ENCODE measurements at regions not wholly inside any gene's neighbourhood (a gene's known extent, or its start where the extent isn't known, plus 50 kb on each side); places are given as distances from the start of the nearest gene placed in this dataset.

DNA sequence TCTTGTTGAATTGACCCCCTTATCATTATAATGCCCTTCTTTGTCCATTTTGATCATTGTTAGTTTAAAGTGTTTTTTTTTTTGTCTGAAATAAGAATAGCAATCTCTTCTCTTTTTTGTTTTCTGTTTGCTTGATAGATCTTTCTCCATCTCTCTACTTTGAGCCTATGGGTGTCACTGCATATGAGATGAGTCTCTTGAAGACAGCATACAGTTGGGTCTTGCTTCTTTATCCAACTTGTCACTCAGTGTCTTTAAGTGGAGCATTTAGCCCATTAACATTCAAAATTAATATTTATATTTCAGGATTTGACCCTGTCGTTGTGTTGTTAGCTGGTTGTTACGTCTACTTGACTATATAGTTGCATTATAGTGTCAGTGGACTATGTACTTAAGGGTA is 135.4 kb downstream of the HMHB1 start:
- no peaks in the 10 kb centered on the region for H3K27me3 ChIP-seq (replicated peaks in 2 of 5; ENCODE audit: control insufficient read depth in 4 of 5, insufficient read depth in 5 of 5, low read length in 4 of 5)
- no peak for DNase-seq
- POLR2A ChIA-PET, result no interaction called here
- no peak overlapping the region for H3K27ac ChIP-seq (ENCODE audit: insufficient read depth in 1 of 2, low read depth in 1 of 2, low read length in 2 of 2, poor library complexity in 1 of 2, severe bottlenecking in 2 of 2)
- 83% methylated on average over 2 of the region's 2 CpGs for WGBS (ENCODE audit: insufficient coverage)
- CTCF ChIA-PET, result no interaction called here
- no peak overlapping the region for H3K4me3 ChIP-seq (ENCODE audit: control insufficient read depth in 1 of 7, extremely low read depth in 1 of 7, insufficient read depth in 4 of 7, low read depth in 2 of 7, low read length in 6 of 7)
- no peaks in the 10 kb centered on the region for H3K36me3 ChIP-seq (ENCODE audit: control insufficient read depth in 4 of 4, insufficient read depth in 4 of 4, low read length in 3 of 4)
- peaks cover under 1 to 16% (median 7%) of the 10 kb centered on the region in 5 experiments for H3K9me3 ChIP-seq (ENCODE audit: control extremely low read depth in 1 of 5, control insufficient read depth in 4 of 5, insufficient read depth in 2 of 5, low read depth in 1 of 5, low read length in 4 of 5)
- H3K4me1 ChIP-seq (ENCODE audit: control extremely low read depth in 1 of 4, control insufficient read depth in 4 of 4, insufficient read depth in 4 of 4, low read length in 3 of 4), result no peaks in the 10 kb centered on the region

DNA sequence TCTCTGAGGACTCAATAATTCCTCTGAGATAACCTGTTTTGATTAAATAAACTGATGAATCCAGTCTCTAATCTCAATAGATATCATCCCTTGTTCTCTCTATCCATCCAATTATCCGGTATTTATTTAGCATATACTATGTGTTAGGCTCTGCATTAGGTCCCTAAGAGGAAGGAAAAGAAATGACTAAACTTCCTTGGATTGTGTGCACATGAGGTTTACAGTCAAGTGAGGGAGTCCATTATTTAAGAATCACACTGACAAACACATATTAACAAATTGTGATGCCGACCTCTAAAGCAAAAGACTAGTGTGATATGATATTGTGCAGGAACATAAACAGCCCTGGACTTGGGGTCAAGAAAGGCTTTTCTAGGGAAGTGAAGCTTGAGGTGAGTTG is 140.8 kb downstream of the HMHB1 start:
- ChIA-PET POLR2A (no interaction called here), CTCF (no interaction called here)
- DNase-seq, result no peak
- Histone ChIP-seq H3K9me3 (ENCODE audit: control extremely low read depth in 1 of 5, control insufficient read depth in 4 of 5, insufficient read depth in 2 of 5, low read depth in 1 of 5, low read length in 4 of 5) (no peaks in the 10 kb centered on the region), H3K4me3 (ENCODE audit: control insufficient read depth in 1 of 7, extremely low read depth in 1 of 7, insufficient read depth in 4 of 7, low read depth in 2 of 7, low read length in 6 of 7) (no peak overlapping the region), H3K27ac (ENCODE audit: insufficient read depth in 1 of 2, low read depth in 1 of 2, low read length in 2 of 2, poor library complexity in 1 of 2, severe bottlenecking in 2 of 2) (no peak overlapping the region), H3K4me1 (ENCODE audit: control extremely low read depth in 1 of 4, control insufficient read depth in 4 of 4, insufficient read depth in 4 of 4, low read length in 3 of 4) (no peaks in the 10 kb centered on the region), H3K27me3 (replicated peaks in 2 of 5; ENCODE audit: control insufficient read depth in 4 of 5, insufficient read depth in 5 of 5, low read length in 4 of 5) (peaks cover 0 to 2% (median 0%) of the 10 kb centered on the region in 5 experiments), H3K36me3 (ENCODE audit: control insufficient read depth in 4 of 4, insufficient read depth in 4 of 4, low read length in 3 of 4) (no peaks in the 10 kb centered on the region)
- no CpG with 5 or more reads among the region's 2 CpGs for WGBS (ENCODE audit: insufficient coverage)

DNA sequence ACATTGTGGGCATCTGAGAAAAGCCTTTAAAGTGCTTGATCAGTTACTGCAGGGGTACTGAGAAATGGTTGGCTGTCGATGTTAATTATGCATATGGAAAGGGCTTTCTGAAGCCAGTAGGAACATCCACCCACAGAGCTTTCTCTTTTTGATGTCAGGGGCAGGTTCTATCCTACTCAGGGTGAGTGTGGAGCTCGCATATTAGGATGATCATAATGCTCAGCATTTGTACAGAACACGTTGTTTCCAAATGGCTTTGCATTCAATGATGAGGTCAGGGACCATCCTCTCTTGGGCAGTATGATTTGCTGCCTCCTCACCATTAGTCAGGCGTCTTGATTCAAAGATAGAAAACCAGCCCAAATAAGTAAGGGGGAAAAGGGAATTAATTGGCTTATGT is 141.9 kb downstream of the HMHB1 start:
- ChIA-PET CTCF (no interaction called here), POLR2A (no interaction called here)
- Histone ChIP-seq H3K4me3 (ENCODE audit: control insufficient read depth in 1 of 7, extremely low read depth in 1 of 7, insufficient read depth in 4 of 7, low read depth in 2 of 7, low read length in 6 of 7) (no peak overlapping the region), H3K4me1 (ENCODE audit: control extremely low read depth in 1 of 4, control insufficient read depth in 4 of 4, insufficient read depth in 4 of 4, low read length in 3 of 4) (no peaks in the 10 kb centered on the region), H3K27me3 (replicated peaks in 2 of 5; ENCODE audit: control insufficient read depth in 4 of 5, insufficient read depth in 5 of 5, low read length in 4 of 5) (peaks cover 0 to 2% (median 0%) of the 10 kb centered on the region in 5 experiments), H3K27ac (ENCODE audit: insufficient read depth in 1 of 2, low read depth in 1 of 2, low read length in 2 of 2, poor library complexity in 1 of 2, severe bottlenecking in 2 of 2) (no peak overlapping the region), H3K9me3 (ENCODE audit: control extremely low read depth in 1 of 5, control insufficient read depth in 4 of 5, insufficient read depth in 2 of 5, low read depth in 1 of 5, low read length in 4 of 5) (no peaks in the 10 kb centered on the region), H3K36me3 (ENCODE audit: control insufficient read depth in 4 of 4, insufficient read depth in 4 of 4, low read length in 3 of 4) (no peaks in the 10 kb centered on the region)
- DNase-seq, result no peak
- 95% methylated on average over 4 of the region's 4 CpGs for WGBS (ENCODE audit: insufficient coverage)

DNA sequence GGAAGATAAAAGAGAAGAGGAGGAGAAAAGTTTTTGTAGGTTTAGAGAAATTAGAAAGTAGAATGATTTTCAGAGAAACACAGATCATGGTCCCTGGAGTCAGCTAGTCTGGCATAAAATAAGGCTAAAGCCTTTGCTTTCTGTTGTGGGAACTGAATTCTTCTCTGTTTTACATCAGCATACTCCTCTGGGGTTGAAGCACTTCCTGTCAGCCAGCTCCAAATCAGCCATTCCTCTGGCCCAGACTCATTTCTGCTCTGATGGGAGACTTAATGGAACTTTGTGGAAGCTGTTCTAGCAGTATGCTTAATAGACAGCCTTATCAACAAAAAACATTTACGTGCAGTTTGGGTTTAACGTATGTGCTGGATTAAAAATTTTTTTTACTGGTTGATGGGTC is 143.2 kb downstream of the HMHB1 start:
- DNase-seq, result no peak
- H3K27ac ChIP-seq (ENCODE audit: insufficient read depth in 1 of 2, low read depth in 1 of 2, low read length in 2 of 2, poor library complexity in 1 of 2, severe bottlenecking in 2 of 2), result no peak overlapping the region
- peaks cover 0 to 2% (median 0%) of the 10 kb centered on the region in 5 experiments for H3K27me3 ChIP-seq (replicated peaks in 2 of 5; ENCODE audit: control insufficient read depth in 4 of 5, insufficient read depth in 5 of 5, low read length in 4 of 5)
- ChIA-PET CTCF (no interaction called here), POLR2A (no interaction called here)
- no peaks in the 10 kb centered on the region for H3K36me3 ChIP-seq (ENCODE audit: control insufficient read depth in 4 of 4, insufficient read depth in 4 of 4, low read length in 3 of 4)
- no peaks in the 10 kb centered on the region for H3K4me1 ChIP-seq (ENCODE audit: control extremely low read depth in 1 of 4, control insufficient read depth in 4 of 4, insufficient read depth in 4 of 4, low read length in 3 of 4)
- H3K4me3 ChIP-seq (ENCODE audit: control insufficient read depth in 1 of 7, extremely low read depth in 1 of 7, insufficient read depth in 4 of 7, low read depth in 2 of 7, low read length in 6 of 7), result no peak overlapping the region
- H3K9me3 ChIP-seq (ENCODE audit: control extremely low read depth in 1 of 5, control insufficient read depth in 4 of 5, insufficient read depth in 2 of 5, low read depth in 1 of 5, low read length in 4 of 5), result no peaks in the 10 kb centered on the region
- no CpG with 5 or more reads among the region's 2 CpGs for WGBS (ENCODE audit: insufficient coverage)

DNA sequence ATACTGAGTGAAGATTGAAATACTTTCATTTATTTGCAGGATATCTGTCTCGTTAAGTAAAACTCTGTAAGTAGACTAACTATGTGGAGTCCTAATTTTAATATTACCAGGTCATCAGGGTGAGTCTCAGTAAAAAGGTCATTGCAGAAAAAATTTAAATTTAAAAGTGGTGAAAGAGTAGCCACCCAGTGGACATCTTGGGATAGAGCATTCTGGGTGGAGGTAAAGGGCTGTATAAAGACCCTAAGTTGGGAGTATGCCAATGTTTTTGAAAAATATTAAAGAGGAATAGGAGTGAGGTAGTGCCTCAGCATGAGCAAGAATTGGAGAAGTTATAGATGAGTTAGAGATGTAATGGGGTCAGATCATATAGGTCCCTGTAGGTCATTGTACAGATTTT is 145.5 kb downstream of the HMHB1 start:
- peak in 1 of 3 donors; percentile 3 for DNase-seq
- H3K36me3 ChIP-seq (ENCODE audit: control insufficient read depth in 4 of 4, insufficient read depth in 4 of 4, low read length in 3 of 4), result no peaks in the 10 kb centered on the region
- ChIA-PET POLR2A (no interaction called here), CTCF (no interaction called here)
- no peaks in the 10 kb centered on the region for H3K9me3 ChIP-seq (ENCODE audit: control extremely low read depth in 1 of 5, control insufficient read depth in 4 of 5, insufficient read depth in 2 of 5, low read depth in 1 of 5, low read length in 4 of 5)
- WGBS (ENCODE audit: insufficient coverage), result 100% methylated on average over 1 of the region's 1 CpG
- no peak overlapping the region for H3K4me3 ChIP-seq (ENCODE audit: control insufficient read depth in 1 of 7, extremely low read depth in 1 of 7, insufficient read depth in 4 of 7, low read depth in 2 of 7, low read length in 6 of 7)
- H3K4me1 ChIP-seq (ENCODE audit: control extremely low read depth in 1 of 4, control insufficient read depth in 4 of 4, insufficient read depth in 4 of 4, low read length in 3 of 4), result no peaks in the 10 kb centered on the region
- peaks cover 0 to 2% (median 0%) of the 10 kb centered on the region in 5 experiments for H3K27me3 ChIP-seq (replicated peaks in 2 of 5; ENCODE audit: control insufficient read depth in 4 of 5, insufficient read depth in 5 of 5, low read length in 4 of 5)
- H3K27ac ChIP-seq (ENCODE audit: insufficient read depth in 1 of 2, low read depth in 1 of 2, low read length in 2 of 2, poor library complexity in 1 of 2, severe bottlenecking in 2 of 2), result no peak overlapping the region

DNA sequence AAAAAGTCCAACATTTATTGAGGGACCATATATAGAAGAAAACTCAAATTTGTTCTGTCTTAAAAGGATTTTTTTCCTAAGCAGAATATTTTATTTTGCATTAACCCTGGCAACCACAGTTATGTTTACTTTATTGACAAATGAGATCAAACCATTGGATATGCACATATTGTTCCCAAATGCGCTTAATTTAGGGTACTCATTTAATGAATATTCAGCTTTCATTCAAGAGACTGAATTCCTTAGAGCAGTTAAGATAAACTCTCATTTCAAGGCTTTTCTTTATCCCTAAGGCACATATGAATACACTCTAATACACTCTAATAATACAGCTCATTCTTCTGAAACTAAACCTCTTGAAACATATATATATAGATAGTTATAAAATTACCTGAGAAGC is 150.2 kb downstream of the HMHB1 start:
- Histone ChIP-seq H3K27ac (ENCODE audit: insufficient read depth in 1 of 2, low read depth in 1 of 2, low read length in 2 of 2, poor library complexity in 1 of 2, severe bottlenecking in 2 of 2) (no peak overlapping the region), H3K4me1 (ENCODE audit: control extremely low read depth in 1 of 4, control insufficient read depth in 4 of 4, insufficient read depth in 4 of 4, low read length in 3 of 4) (peaks cover 0 to 3% (median 0%) of the 10 kb centered on the region in 4 experiments), H3K9me3 (ENCODE audit: control extremely low read depth in 1 of 5, control insufficient read depth in 4 of 5, insufficient read depth in 2 of 5, low read depth in 1 of 5, low read length in 4 of 5) (no peaks in the 10 kb centered on the region), H3K27me3 (replicated peaks in 2 of 5; ENCODE audit: control insufficient read depth in 4 of 5, insufficient read depth in 5 of 5, low read length in 4 of 5) (no peaks in the 10 kb centered on the region), H3K36me3 (ENCODE audit: control insufficient read depth in 4 of 4, insufficient read depth in 4 of 4, low read length in 3 of 4) (no peaks in the 10 kb centered on the region), H3K4me3 (ENCODE audit: control insufficient read depth in 1 of 7, extremely low read depth in 1 of 7, insufficient read depth in 4 of 7, low read depth in 2 of 7, low read length in 6 of 7) (no peak overlapping the region)
- DNase-seq, result no peak
- ChIA-PET CTCF (no interaction called here), POLR2A (no interaction called here)
- WGBS (ENCODE audit: insufficient coverage), result 100% methylated on average over 1 of the region's 1 CpG

DNA sequence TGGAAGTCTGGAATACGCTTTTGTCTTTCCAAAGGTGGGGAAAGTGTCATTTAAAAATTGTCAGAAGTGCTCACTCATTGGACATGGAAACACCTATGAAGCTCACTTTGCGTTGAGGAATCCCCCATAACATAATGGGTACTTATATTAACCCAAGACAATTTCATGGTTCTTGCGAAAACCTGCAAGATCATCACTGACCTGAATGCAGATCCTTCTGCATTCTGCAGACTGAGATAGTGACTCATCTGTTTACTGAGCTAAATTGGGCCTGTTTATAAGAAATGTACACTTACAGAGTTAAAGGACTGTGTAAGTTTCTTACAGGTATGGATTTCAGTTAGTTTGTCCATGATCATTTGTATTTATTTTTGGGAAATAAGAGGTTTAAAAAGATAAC is 153.0 kb downstream of the HMHB1 start:
- no peak overlapping the region for H3K27ac ChIP-seq (ENCODE audit: insufficient read depth in 1 of 2, low read depth in 1 of 2, low read length in 2 of 2, poor library complexity in 1 of 2, severe bottlenecking in 2 of 2)
- H3K4me3 ChIP-seq (ENCODE audit: control insufficient read depth in 1 of 7, extremely low read depth in 1 of 7, insufficient read depth in 4 of 7, low read depth in 2 of 7, low read length in 6 of 7), result no peak overlapping the region
- H3K27me3 ChIP-seq (replicated peaks in 2 of 5; ENCODE audit: control insufficient read depth in 4 of 5, insufficient read depth in 5 of 5, low read length in 4 of 5), result no peaks in the 10 kb centered on the region
- H3K4me1 ChIP-seq (ENCODE audit: control extremely low read depth in 1 of 4, control insufficient read depth in 4 of 4, insufficient read depth in 4 of 4, low read length in 3 of 4), result peaks cover 0 to 3% (median 0%) of the 10 kb centered on the region in 4 experiments
- CTCF ChIA-PET, result no interaction called here
- POLR2A ChIA-PET, result no interaction called here
- 96% methylated on average over 3 of the region's 3 CpGs for WGBS (ENCODE audit: insufficient coverage)
- no peaks in the 10 kb centered on the region for H3K9me3 ChIP-seq (ENCODE audit: control extremely low read depth in 1 of 5, control insufficient read depth in 4 of 5, insufficient read depth in 2 of 5, low read depth in 1 of 5, low read length in 4 of 5)
- H3K36me3 ChIP-seq (ENCODE audit: control insufficient read depth in 4 of 4, insufficient read depth in 4 of 4, low read length in 3 of 4), result no peaks in the 10 kb centered on the region
- DNase-seq, result no peak
